ENCODE measurements at regions not wholly inside any gene's neighbourhood (a gene's known extent, or its start where the extent isn't known, plus 50 kb on each side); places are given as distances from the start of the nearest gene placed in this dataset.

DNA sequence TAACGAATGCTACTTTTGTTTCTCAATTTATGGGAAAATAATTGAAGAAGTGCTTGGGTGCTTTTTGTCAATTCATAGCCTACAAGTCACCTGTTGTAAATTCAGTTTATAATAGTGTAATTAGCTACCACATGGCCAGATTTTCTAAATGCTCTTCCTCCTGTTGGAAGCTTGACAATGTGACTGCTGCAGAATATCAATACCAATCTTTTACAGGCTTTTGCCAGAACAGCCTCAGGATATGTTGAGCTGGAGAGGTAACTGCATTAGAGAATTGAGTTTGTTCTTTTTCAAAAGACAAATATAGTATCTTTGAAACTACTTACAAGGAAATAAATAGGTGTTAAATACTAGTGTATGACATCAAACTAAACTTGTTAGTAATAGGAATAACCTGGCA, 277.8 kb downstream of the POU4F1 start:
- no peak for DNase-seq

DNA sequence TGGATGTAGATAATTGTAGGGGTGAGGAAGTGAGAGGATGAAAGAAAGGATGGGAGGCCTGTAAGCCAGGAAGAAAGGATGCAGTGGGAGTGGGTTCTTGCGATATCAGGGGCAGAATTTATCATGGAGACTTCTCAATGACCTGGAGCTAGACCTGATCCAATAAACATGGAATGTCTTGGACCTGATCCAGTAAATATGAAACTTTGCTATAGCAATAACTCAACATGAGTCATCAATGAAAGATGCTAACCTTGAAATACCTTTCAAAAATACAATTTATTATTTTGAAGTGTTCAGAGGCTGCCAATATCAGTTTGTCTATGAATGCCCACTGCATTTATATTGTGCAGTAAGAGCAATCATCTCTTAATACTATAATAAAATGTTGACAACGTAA, 279.5 kb downstream of the POU4F1 start:
- DNase-seq = no peak

DNA sequence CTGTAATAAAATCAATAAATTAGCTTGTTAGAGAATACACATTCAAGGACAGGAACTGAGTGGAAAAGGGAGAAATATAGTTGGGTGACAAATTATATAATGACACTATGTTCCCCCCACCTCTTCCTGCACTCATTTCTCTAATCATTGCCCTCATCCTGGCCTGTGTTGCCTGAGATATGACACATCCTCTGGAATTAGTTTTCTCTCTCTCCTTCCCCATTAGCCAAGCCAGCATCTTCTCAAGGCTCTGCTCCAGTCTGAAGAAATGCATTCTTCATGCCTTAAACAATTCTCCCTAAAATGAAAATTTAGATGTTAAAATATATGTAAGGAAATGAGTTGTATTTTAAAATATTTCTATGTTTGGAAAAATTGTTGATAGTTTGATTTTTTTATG, 280.3 kb downstream of the POU4F1 start:
- DNase-seq = no peak

DNA sequence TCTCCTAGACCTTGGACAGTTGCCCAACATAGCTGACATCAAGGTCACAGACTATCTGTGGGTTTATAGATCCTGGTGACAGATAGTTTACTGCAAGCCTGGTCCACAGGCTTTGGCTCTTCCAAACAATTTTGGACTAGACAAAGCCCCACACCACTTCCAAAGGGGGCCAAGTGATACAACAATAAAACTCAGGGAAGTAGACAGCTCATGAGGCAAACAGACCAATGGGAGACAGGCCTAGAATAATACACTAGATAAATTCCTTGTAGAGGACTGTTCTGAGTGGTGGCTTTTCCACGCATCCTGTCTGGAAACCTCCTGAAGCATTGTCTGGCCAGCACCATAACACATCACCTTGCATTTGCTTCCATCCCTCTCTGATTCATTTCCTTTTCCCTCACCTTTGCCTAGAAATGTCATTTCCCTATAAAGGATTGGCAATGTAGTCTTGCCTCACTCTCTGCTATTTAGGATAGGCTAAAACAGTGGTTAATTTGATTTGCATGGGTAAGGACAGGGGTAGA, 284.2 kb downstream of the POU4F1 start:
- DNase-seq = no peak

DNA sequence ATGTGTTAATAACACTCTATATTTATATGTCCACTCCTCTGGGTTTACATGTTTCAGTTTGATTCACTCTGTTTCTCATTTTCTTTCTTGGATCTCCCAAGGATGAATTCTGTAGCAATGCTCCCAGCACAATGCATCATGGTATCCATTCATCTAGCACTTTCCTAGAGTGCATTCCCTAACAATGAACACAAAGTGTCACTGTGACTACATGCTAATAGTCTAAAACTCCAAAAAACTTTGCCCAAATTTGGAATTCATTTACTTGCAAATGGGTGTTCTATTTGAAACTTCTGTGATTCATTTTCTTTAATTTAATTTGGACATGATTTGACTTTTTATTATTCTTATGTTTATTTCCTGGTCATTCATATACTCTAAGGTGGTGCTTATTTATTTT, 286.3 kb downstream of the POU4F1 start:
- no peak for DNase-seq

DNA sequence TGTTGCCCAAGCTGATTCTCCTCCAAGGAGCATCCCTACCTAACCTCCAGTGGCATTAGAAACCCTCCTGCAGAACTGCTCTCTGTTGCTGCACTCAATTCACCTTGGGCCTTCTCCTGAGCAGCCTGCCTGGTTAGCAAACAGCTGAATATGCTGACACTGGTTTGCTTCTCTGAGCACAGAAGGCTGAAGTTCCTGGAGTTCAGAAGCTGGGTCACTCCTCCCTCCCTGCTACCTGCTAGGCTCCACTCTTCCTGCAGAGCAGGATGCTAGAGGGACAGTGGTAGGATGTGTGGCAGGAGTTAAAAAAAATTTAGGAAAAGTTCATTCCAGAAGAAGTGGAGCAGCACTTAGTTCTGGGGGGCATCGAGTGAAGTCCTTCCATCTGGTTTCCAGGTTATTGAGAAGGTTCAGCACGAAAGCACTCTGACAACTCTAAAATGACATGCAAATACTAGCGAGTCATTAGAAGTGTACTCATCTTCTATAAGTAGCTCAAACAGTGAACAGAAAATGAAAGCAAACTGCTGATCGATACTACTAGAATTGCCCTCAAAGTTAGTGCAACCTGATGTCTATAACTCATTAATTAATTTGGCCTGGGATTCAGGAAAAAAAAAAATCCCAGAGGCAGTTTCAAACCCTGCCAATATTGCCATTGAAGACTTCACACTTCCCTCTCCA, 293.7 kb downstream of the POU4F1 start:
- no peak for DNase-seq

DNA sequence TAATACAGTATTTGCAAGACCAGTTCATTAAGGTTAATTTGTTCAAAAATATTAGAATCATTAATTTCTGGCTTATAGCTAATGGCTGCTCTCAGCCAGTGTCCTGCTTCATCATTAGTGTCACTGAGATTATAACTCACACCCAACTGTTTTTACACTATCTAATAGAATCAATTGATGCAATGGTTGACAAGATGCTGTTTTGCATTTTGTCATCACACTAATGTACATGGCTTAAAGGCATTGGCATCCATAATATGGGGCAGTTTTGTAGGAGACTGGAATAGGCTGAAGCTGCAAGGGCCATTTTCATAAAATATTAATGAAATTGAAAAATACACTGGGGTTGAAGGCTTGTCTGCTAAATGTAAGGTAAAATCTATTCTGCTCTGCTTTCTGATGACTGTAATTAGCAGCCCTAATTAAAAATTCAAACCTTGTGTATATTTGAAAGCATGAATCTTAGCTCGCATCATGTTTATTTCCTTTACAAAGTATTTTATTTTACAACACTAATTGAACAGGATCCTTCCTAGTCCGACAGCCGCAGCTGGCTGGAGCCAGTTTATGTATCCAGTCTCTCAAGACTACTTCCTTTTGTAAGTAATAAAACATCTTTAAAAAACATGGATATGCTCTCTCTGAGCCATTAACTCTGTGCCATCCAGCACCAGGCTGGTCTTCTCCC, 296.7 kb downstream of the POU4F1 start:
- no peak for DNase-seq

DNA sequence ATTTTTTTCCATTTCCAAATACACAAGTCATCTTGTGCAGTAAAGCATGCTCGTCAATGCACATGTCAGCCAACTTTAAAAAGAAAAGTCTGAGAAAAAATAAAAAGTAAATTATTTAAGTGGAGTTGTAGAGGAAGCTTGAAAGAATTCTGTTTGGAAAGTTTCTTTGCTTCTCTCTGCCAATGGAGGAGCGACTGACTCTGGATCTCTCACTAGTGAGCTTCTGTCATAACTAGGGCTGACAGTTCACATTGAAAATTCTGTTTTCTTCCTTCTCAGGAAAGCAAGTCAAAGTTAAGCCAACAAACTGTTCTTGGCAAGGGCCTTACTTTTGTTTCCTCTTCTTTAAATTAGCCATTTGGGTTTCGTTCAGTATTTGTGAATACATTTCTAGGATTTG, 298.2 kb downstream of the POU4F1 start:
- DNase-seq = no peak

- DNase-seq = no peak
These were observed 303.3 kb downstream of the POU4F1 start for GRCh38 chr13:78299832-78300623.

DNA sequence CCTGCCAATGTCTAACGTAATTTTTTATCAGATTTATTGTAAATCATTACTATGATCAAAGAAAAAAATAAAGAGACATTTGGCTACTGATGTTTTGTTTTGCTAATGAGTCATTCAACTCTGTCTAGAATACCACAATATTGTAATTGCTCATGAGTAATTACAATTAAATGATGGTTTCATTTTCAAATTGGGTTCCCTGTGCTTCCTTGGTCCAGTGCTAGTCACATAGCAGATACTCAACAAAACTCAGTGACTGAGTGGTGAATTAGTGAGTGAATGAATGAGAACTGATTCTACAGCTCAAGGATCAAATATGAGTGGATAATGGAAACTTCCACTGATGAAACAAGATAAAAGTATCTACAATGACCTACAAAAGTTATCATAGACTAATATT, 304.7 kb downstream of the POU4F1 start:
- no peak for DNase-seq

DNA sequence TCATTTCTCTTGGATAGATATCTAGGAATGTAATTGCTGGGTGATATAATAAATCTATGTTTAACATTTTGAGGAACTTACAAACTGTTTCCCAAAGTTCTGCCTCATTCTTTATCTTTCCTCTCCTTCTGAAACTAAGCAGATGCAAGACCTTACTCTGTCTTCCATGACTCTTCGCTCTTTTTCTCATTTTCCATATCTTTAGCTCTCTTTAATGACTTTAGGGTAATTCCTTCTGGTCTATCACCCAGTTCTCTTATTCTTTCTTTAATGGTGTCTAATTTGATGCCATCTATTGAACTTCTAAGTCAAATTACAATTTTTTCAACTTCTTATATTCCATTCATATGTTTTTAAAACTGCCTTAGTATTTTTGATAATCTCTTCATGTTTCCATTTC, 316.6 kb downstream of the POU4F1 start:
- no peak for DNase-seq

DNA sequence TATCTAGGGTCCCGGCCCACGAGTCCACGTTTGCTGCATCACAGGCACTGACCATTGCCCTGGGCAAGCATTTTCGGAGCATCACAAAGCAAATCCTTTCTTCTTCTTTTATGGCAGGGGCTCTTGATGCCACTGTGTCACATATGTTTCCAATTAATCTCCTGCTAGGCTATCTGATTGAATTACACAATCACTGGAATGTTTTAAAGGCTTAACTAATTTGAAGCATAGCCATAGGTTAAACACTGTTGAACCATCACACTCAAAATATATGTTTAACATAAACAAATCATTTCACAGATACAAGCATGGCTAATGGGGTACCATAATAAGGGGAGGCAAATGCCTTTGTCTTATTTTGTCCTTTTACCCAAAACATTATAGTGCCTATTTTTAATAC, 338.3 kb downstream of the POU4F1 start:
- no peak for DNase-seq

GRCh38 chr13:78258304-78258703, 339.7 kb upstream of the EDNRB start:
- no peak for DNase-seq

GRCh38 chr13:78256484-78256883, 337.9 kb upstream of the EDNRB start:
- DNase-seq = no peak

DNA sequence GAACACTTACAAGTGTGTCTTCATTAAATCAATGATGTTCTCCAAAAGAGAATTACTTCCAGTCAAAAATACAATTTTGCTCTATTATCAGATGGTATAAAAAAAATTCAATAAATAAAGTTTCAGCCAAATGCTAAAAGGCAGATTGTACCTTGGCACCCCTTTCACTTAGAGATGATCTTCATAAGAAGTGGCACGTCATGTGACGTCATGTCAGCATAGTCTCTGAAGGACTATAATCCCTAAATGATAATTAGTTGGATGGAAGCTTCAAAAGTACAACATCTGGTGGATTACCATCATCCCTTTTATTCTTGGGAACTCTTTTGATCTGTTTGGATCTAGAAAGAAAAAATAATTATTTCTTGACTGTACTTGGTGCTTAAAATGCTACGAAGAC, 335.5 kb upstream of the EDNRB start:
- no peak for DNase-seq

GRCh38 chr13:78247362-78247761, 328.7 kb upstream of the EDNRB start:
- DNase-seq = no peak

DNA sequence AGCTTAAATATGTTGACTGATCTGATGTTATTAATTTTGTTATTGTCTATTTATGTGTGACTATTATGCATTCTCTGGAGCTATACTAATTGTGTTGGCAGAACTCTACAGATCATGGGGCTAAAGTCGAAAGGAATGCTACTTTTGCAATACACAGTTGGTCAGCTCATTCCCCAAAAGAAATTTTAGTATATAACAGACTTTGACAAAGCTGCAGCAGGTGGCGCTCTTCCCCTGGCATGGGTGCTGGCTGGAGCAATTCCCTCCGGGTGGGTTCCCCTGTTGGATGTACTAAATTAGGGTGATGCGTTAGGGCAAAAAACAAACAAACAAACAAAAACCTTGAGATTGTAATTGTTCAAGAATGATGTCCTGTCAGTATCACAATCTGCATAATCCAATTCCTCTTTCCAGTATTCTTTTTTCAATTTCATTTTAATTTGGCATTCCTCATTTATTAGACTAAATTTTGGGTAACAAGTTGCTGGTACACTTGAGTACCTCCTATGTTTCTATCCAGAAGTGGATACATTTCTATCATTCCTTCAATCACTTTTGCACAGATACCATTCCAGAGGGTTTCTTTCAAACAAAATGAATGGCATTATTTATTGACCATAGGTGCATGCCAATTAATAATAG, 322.8 kb upstream of the EDNRB start:
- no peak for DNase-seq

DNA sequence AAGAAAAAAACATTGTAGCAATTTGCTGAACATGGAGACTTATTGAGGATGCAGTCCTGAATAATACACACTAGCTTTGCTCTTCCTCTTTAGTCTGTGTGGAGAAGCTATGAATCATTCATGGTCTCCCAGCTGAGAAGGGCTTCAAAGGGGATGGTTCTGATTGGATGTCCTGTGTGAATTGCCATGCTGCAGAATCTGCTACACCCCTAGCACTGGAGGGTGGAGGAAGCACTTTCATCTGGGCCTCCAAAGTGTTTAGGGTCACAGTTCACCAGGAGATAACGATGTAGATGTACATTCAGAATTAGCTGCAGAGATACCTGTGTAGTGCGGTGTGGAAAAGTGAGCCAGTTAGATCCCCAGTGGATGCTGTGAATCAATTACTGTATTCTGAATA, 321.1 kb upstream of the EDNRB start:
- DNase-seq = no peak

DNA sequence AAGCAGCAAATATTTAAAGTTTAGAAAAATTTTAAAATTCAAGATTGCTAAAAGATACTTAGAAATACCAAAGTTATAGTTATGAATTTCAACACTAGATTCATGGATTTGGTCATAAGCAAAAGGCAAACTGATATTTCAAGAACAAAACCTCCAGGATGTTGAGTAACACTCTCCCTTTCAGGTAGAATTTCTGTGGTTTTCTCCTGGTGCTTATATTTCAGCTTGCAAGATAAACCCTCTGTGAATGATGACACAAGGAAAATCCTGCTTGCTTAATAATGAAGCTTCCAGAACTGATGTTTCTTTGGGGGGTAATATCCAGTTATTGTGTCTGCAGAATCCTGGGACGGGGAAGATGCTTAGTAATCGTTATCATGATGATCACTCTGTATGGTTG, 320.3 kb upstream of the EDNRB start:
- no peak for DNase-seq

DNA sequence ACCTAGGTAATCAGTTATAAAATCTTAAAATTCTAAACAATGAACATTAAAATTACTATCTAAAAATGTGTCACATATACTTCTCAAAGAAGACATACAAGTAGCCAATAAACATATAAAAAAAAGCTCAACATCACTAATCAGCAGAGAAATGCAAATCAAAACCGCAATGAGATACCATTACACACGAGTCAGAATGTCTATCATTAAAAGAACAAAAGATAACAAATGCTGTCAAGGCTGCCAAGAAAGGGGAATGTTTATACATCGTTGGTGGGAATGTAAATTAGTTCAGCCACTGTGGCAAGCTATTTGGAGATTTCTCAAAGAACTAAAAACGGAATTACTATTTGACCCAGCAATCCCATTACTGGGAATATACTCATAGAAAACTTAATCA, 310.3 kb upstream of the EDNRB start:
- DNase-seq = no peak

DNA sequence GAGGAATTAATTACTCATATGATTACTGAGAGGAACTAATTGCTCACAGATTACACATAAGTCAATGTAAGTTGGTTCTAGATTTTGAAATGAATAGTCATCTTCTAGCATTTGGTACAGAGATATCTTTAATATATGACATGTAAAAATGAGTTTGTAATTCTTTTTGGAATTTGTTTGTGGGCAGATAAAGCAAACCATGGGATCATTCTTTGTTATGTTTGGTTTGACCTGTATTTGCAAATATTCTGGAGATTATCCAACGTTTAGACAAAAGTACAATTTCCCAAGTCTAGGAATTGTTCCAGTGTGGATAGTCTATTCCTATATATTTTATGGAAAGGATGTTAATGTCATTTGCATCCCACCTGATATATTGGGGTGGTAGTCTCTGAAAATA, 309.6 kb upstream of the EDNRB start:
- DNase-seq = no peak

DNA sequence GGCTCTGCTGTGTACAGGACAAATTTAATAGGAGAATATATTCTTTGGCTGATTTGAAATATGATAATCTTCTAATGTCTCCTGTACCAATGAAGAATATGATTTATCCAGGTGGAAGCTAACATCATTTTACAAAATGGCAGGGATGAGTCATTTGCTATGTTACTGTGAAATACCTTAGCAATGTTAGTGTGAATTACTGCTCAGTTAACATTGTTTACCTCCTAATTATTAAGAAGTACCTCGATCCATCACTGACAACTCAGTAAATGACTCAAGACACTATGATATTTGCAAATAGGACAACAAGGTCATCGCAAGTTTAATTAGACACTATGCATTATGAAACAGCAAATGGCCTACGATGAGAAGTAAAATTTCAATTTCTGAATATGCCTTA, 309.1 kb upstream of the EDNRB start:
- no peak for DNase-seq

- DNase-seq = no peak
These were observed 297.0 kb upstream of the EDNRB start for GRCh38 chr13:78215458-78216108.
